Ascending aorta (tissue), 2 donors: ENCODE measurements at regions not wholly inside any gene's neighbourhood (a gene's known extent, or its start where the extent isn't known, plus 50 kb on each side); places are given as distances from the start of the nearest gene placed in this dataset.

ENCODE experiments used
- DNase-seq, 2 donors: peaks; one replicate each; pipeline ENCODE4 v3.0.0-alpha.2; 2019; ENCODE audit warnings: low spot score in 2 of 2
- H3K27ac ChIP-seq, 2 donors: fragments of 200-600 bp; sonication (generic); one replicate each; pipeline ENCODE4 v1.5.1; 2016 to 2017; ENCODE audit warnings: mild to moderate bottlenecking in 1 of 2
- H3K27me3 ChIP-seq: fragments of 200-600 bp; sonication (generic); one replicate; pipeline ENCODE4 v1.5.1; 2017
- H3K36me3 ChIP-seq, 2 donors: fragments of 200-600 bp; sonication (generic); one replicate each; pipeline ENCODE4 v1.5.1; 2016
- H3K4me1 ChIP-seq, 2 donors: fragments of 200-600 bp; sonication (generic); one replicate each; pipeline ENCODE4 v1.5.1; 2016 to 2017; ENCODE audit warnings: mild to moderate bottlenecking in 1 of 2
- H3K4me3 ChIP-seq, 2 donors: fragments of 200-600 bp; sonication (generic); one replicate each; pipeline ENCODE4 v1.5.1; 2016 to 2017; ENCODE audit warnings: mild to moderate bottlenecking in 1 of 2
- H3K9me3 ChIP-seq, 2 donors: fragments of 200-600 bp; sonication (generic); one replicate each; pipeline ENCODE4 v1.5.1; 2016
- CTCF ChIP-seq, 3 experiments: fragments of 200-600 bp in 2 of 3; fragments of 450-650 bp in 1 of 3; sonication (generic) in 2 of 3; IDR thresholded peaks; one replicate each; pipeline ENCODE4 v1.5.1; 2016 to 2019; ENCODE audit warnings: antibody characterized with exemption in 3 of 3, mild to moderate bottlenecking in 1 of 3, moderate library complexity in 1 of 3
- intact Hi-C: fragments of 100-400 bp; cut with DNase I; formaldehyde crosslinking; loops from one replicate; pipeline ENCODE4 v1.15.1; 2023

DNA sequence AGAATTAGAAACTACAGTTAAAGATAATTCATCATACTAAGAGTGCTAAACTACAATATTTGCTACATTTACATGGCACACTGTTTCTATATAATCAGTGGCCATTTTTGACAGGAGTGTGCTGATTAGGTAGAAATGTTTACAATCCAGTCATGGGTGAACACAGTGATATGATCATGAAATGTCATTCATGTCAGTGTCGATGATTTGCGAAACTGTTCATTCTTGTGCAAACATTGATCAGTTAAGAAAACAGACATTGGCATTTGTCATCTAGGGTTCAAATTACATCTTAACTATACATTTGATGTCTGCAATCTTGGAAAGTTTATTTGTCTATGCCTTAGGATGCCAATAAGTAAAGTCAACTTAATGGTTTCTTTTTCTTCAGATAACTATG lies 474.9 kb downstream of the DOK5 start:
- no peak for TF ChIP-seq CTCF (IDR thresholded peaks at IDR 0.05)
- intact Hi-C loops: no loop called here
- Histone ChIP-seq H3K9me3 (no peaks in the 10 kb centered on the region), H3K4me3 (no peak overlapping the region), H3K4me1 (no peaks in the 10 kb centered on the region), H3K27me3 (no peaks in the 10 kb centered on the region), H3K36me3 (no peaks in the 10 kb centered on the region), H3K27ac (no peak overlapping the region)
- DNase-seq: no peak

DNA sequence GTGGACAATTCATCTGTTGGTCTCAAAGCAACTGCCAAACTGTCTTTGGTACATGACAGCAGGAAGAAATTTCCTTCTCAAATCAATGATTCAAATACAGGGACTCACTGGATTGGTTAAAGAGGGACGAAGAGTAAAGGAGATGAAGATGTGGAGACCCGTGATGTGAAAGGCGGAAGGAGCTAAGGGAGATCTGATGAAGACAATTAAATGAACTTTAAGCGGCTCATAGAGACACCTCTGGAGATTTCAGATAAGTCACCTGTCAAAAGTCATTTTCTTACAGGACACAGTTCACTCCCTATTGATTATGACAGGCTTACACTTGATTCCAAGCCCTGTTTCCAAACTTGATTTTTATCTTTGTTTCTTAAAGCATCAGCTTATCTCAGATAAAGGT lies 466.3 kb downstream of the DOK5 start:
- intact Hi-C loops: no loop called here
- Histone ChIP-seq H3K4me1 (no peaks in the 10 kb centered on the region), H3K4me3 (no peak overlapping the region), H3K9me3 (no peaks in the 10 kb centered on the region), H3K27ac (no peak overlapping the region), H3K27me3 (no peaks in the 10 kb centered on the region), H3K36me3 (no peaks in the 10 kb centered on the region)
- DNase-seq: no peak
- no peak for TF ChIP-seq CTCF (IDR thresholded peaks at IDR 0.05)

GRCh38 chr20:54940522-54940921 lies 465.1 kb downstream of the DOK5 start:
- Histone ChIP-seq H3K36me3 (no peaks in the 10 kb centered on the region), H3K27ac (no peak overlapping the region), H3K4me3 (no peak overlapping the region), H3K27me3 (no peaks in the 10 kb centered on the region), H3K4me1 (no peaks in the 10 kb centered on the region), H3K9me3 (no peaks in the 10 kb centered on the region)
- no peak for TF ChIP-seq CTCF (IDR thresholded peaks at IDR 0.05)
- DNase-seq: no peak
- intact Hi-C loops: no loop called here

GRCh38 chr20:54938707-54939106 lies 463.3 kb downstream of the DOK5 start:
- DNase-seq: no peak
- no peaks in the 10 kb centered on the region for H3K36me3 ChIP-seq
- TF ChIP-seq CTCF (IDR thresholded peaks at IDR 0.05): no peak
- H3K9me3 ChIP-seq: no peaks in the 10 kb centered on the region
- no peaks in the 10 kb centered on the region for H3K4me1 ChIP-seq
- no peaks in the 10 kb centered on the region for H3K27me3 ChIP-seq
- intact Hi-C loops: no loop called here
- no peak overlapping the region for H3K27ac ChIP-seq
- H3K4me3 ChIP-seq: no peak overlapping the region

- Histone ChIP-seq H3K36me3 (no peaks in the 10 kb centered on the region), H3K4me3 (no peak overlapping the region), H3K27ac (no peak overlapping the region), H3K4me1 (no peaks in the 10 kb centered on the region), H3K9me3 (no peaks in the 10 kb centered on the region), H3K27me3 (no peaks in the 10 kb centered on the region)
- intact Hi-C loops: no loop called here
- DNase-seq: no peak
- no peak for TF ChIP-seq CTCF (IDR thresholded peaks at IDR 0.05)
Observed at GRCh38 chr20:54933212-54933904, 458.0 kb downstream of the DOK5 start.

DNA sequence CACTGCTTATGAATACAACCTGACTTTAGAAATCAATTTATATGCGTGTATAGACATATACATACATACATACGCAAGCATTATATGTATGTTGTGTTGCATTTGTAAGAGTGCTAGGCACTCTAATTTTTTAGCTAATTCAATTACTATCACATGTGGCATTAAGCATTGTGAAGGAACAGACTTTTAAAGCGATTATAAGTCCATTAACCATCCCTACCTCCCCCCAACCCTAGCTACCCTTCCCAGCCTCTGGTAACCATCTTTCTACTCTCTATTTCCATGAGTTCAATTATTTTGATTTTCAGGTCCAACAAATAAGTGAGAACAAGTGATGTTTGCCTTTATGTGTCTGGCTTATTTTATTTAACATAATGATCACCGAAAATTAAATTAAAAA lies 453.8 kb downstream of the DOK5 start:
- Histone ChIP-seq H3K4me3 (no peak overlapping the region), H3K36me3 (no peaks in the 10 kb centered on the region), H3K4me1 (no peaks in the 10 kb centered on the region), H3K9me3 (no peaks in the 10 kb centered on the region), H3K27ac (no peak overlapping the region), H3K27me3 (no peaks in the 10 kb centered on the region)
- DNase-seq: no peak
- intact Hi-C loops: no loop called here
- TF ChIP-seq CTCF (IDR thresholded peaks at IDR 0.05): no peak
